ENCODE measurements at regions not wholly inside any gene's neighbourhood (a gene's known extent, or its start where the extent isn't known, plus 50 kb on each side); places are given as distances from the start of the nearest gene placed in this dataset.
"Not testable (repeated sequence)": the region's sequence is repeated elsewhere in the genome, so short reads cannot be mapped to it uniquely, and the experiment has no call there.

DNA sequence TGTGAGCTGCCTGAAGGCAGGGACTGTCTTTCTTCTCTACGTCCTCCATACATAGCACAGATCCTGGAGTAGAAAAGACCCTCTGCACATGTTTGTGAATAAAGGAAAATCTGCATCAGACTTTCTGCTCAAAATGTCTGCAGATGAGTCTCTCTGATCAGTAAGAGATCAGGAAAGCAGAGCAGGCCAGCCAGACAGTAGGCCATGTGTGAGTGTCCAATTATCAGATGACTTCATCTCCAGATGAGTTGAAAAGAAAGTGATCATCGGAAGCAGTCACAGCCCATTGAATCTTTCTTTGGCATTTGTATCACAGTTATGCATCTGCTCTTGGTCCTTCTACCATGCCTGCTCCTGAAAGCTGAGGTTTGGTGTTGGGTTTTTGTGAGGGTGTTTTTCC lies 298.7 kb upstream of the NCAM1 start:
- no peak overlapping the region for H3K27ac Mint-ChIP-seq
- ATAC-seq (ENCODE audit: low read depth in 2 of 2): no peak
- H3K9me3 Mint-ChIP-seq: peaks cover 0 to 4% (median 0%) of the 10 kb centered on the region in 7 donors
- no peaks in the 10 kb centered on the region for H3K36me3 Mint-ChIP-seq
- DNase-seq: no peak
- peaks cover 4 to 15% (median 5%) of the 10 kb centered on the region in 3 donors for H3K27me3 Mint-ChIP-seq
- H3K4me3 Mint-ChIP-seq: no peak overlapping the region
- H3K4me1 Mint-ChIP-seq: no peaks in the 10 kb centered on the region

DNA sequence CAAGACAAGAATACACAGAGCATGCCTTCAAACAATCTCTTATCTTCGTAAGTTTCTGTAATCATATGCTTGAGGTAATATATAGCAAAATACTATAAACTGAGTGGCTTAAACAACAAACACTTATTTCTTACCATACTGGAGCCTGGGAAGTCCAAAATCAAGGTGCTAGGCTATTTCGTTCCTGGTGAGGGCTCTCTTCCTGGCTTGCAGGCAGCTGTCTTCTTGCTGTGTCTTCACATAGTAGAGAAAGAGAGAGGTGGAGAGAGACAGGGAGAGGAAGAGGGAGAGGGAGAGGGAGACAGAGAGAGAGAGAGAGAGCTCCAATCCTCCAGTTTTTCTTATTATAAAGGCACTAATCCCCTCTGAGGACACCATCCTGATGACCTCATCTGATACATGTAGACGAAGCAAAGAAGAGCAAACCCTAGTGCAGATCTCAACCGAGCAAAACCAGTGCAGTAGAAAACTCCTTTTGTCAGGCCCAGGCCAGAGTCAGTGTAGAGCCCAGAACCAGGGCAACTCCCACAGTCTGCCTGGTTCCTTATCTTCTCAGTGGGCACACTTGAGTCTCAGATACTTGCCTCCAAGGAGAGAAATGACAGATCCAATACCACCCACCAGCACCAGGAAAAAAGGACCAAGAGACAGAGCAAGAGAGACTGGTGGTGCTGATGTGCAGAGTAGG lies 297.1 kb upstream of the NCAM1 start:
- Mint-ChIP-seq H3K27ac (peak overlapping the region in 1 of 6 donors; percentile 7), H3K36me3 (no peaks in the 10 kb centered on the region), H3K27me3 (peaks cover 0 to 8% (median 5%) of the 10 kb centered on the region in 3 donors), H3K9me3 (peaks cover 0 to 4% (median 0%) of the 10 kb centered on the region in 7 donors), H3K4me3 (no peak overlapping the region), H3K4me1 (no peaks in the 10 kb centered on the region)
- DNase-seq (no peak), ATAC-seq (ENCODE audit: low read depth in 2 of 2) (no peak)

DNA sequence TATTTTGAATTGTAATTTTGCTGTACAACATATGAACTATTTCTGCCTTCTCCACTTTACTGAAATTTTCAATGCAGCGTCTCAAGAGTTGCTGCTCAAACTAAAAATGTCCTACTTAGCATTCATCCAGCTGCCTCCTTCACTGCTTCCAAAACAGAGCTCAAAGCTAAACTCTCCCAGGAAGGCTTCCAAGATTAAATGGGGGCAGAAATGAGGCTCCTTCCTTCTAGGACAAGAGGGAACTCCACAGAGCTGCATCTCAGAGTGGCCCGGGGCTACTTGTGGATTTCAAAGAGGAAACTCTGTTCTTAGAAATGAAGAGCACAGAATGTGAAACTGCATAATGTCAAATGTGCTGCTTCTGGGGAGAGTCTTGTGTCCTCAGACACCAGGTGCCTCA lies 295.9 kb upstream of the NCAM1 start:
- H3K4me1 Mint-ChIP-seq: no peaks in the 10 kb centered on the region
- no peak overlapping the region for H3K27ac Mint-ChIP-seq
- DNase-seq (no peak), ATAC-seq (ENCODE audit: low read depth in 2 of 2) (no peak)
- H3K9me3 Mint-ChIP-seq: peaks cover 0 to 4% (median 0%) of the 10 kb centered on the region in 7 donors
- H3K36me3 Mint-ChIP-seq: no peaks in the 10 kb centered on the region
- no peak overlapping the region for H3K4me3 Mint-ChIP-seq
- H3K27me3 Mint-ChIP-seq: peaks cover 4 to 6% (median 5%) of the 10 kb centered on the region in 3 donors

DNA sequence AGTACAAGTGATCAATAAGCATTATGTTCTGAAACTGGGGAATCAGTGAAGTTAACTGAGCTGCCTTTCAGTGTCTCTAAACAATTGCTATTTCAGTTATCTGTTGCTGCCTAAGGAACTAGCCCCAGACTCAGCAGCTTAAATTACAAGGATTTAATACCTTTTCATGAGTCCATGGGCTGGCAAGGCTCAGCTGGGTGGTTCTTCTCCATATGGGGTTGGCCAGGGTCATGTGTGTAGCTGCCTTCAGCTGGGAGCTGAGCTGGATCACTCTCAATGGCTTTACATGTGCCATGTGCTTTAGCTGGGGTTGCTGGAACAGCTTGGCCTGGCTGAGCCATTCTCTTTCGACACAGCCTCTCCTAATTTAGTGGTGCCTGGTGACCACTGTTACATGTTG lies 295.0 kb upstream of the NCAM1 start:
- H3K27me3 Mint-ChIP-seq: peaks cover 4 to 6% (median 5%) of the 10 kb centered on the region in 3 donors
- H3K4me1 Mint-ChIP-seq: no peaks in the 10 kb centered on the region
- ATAC-seq (ENCODE audit: low read depth in 2 of 2): no peak
- peaks cover 0 to 4% (median 0%) of the 10 kb centered on the region in 7 donors for H3K9me3 Mint-ChIP-seq
- no peak overlapping the region for H3K4me3 Mint-ChIP-seq
- H3K36me3 Mint-ChIP-seq: no peaks in the 10 kb centered on the region
- DNase-seq: no peak
- H3K27ac Mint-ChIP-seq: no peak overlapping the region

DNA sequence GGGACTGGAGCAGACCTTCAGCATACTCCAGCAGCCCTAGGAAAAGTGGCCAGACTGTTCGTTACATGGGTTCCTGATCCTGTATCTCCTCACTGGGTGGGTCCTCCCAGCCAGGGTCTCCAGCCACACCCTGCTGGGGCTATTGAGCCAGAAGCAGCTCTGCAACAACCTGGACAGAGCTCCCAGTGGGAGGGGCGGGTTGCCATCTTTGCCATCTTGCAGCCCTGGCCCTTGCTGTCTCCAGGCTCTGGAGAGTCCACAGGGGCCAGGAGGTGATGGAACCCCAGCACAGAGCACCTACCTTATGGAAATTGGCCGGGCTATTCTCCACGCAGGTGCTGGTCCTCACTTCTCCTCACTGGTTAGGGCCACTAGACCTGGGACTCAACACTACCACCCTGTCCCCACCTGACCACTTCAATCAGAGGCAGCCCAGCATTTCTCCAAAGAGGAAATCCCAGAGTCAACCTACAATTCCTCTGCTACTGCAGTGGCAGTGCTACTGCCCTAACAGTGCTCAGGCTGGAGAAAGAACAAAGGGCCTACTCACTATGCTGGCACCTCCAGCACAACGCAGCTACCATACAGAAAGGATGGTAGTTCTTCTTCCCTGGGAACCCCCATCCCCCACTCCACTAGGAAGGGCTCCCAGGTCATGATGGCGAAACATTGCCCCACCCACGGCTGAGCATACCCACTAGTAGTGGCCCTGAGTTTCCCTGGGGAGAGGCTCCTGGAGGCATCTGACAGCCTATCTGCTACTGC lies 290.2 kb upstream of the NCAM1 start:
- Mint-ChIP-seq H3K27ac (no peak overlapping the region), H3K27me3 (peaks cover 0 to 6% (median 4%) of the 10 kb centered on the region in 3 donors), H3K9me3 (peaks cover 0 to 20% (median 6%) of the 10 kb centered on the region in 7 donors), H3K4me1 (no peaks in the 10 kb centered on the region), H3K36me3 (no peaks in the 10 kb centered on the region), H3K4me3 (no peak overlapping the region)
- ATAC-seq (ENCODE audit: low read depth in 2 of 2): no peak
- no peak for DNase-seq

DNA sequence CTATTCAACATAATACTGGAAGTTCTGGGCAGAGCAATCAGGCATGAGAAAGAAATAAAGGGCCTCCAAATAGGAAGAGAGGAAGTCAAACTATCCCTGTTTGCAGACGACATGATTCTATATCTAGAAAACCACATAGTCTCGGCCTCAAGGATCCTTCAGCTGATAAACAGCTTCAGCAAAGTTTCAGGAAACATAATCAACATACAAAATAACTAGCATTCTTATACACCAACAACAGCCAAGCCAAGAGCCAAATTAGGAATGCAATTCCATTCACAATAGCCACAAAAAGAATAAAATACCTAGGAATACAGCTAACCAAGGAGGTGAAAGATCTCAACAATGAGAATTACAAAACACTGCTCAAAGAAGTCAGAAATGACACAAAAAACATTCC lies 287.8 kb upstream of the NCAM1 start:
- H3K27ac Mint-ChIP-seq; DNase-seq; ATAC-seq (ENCODE audit: low read depth in 2 of 2): not testable (repeated sequence)

DNA sequence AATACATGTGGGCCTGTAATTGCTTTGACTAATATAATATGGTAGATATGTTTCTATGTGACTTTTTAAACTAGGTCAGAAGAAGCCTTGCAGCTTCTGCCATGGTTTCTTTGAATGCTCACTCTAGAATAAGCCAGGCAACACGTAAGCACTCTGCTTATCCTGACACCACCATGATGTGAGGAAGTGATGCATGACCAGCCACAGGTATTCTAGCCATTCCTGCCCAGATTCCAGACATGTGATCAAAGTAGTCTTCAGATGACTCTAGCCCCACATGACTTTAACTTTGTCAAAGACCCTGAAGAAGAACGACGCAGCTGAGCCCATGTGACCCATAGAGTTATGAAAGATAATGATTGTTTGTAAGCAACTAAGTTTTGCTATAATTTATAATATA lies 276.1 kb upstream of the NCAM1 start:
- peaks cover 0 to 16% (median 3%) of the 10 kb centered on the region in 7 donors for H3K9me3 Mint-ChIP-seq
- H3K36me3 Mint-ChIP-seq: no peaks in the 10 kb centered on the region
- H3K27me3 Mint-ChIP-seq: peaks cover 0 to 13% (median 4%) of the 10 kb centered on the region in 3 donors
- DNase-seq (no peak), ATAC-seq (ENCODE audit: low read depth in 2 of 2) (no peak)
- no peaks in the 10 kb centered on the region for H3K4me1 Mint-ChIP-seq
- H3K27ac Mint-ChIP-seq: no peak overlapping the region
- H3K4me3 Mint-ChIP-seq: no peak overlapping the region

More for the DNA sequence above, 287.8 kb upstream of the NCAM1 start:
- H3K36me3 Mint-ChIP-seq, H3K4me3 Mint-ChIP-seq, H3K27me3 Mint-ChIP-seq, H3K4me1 Mint-ChIP-seq: not testable (repeated sequence)
- H3K9me3 Mint-ChIP-seq: peaks cover 0 to 20% (median 6%) of the 10 kb centered on the region in 7 donors

DNA sequence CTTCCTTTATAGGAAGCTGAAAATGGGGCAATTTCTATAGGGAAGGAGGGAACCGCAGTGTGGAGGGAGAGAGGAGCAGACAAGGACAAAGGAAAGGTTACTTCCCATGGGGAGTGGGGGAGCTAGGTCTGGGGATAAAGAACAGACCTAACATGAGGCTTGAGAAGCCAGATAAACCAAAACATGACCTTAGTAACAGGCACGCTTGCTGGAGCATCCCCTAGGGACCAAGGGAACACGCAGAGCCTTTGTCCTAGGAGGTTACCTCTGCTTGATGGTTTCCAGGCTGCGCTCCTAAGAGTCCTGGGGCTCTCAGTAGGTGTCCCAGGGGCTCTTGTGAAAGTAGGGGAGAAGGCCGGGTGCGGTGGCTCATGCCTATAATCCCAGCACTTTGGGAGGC lies 271.4 kb upstream of the NCAM1 start:
- peaks cover 0 to 13% (median 4%) of the 10 kb centered on the region in 3 donors for H3K27me3 Mint-ChIP-seq
- ATAC-seq (ENCODE audit: low read depth in 2 of 2): no peak
- H3K9me3 Mint-ChIP-seq: peaks cover 0 to 4% (median 0%) of the 10 kb centered on the region in 7 donors
- H3K4me1 Mint-ChIP-seq: no peaks in the 10 kb centered on the region
- H3K27ac Mint-ChIP-seq: no peak overlapping the region
- no peak overlapping the region for H3K4me3 Mint-ChIP-seq
- DNase-seq: no peak
- H3K36me3 Mint-ChIP-seq: no peaks in the 10 kb centered on the region

DNA sequence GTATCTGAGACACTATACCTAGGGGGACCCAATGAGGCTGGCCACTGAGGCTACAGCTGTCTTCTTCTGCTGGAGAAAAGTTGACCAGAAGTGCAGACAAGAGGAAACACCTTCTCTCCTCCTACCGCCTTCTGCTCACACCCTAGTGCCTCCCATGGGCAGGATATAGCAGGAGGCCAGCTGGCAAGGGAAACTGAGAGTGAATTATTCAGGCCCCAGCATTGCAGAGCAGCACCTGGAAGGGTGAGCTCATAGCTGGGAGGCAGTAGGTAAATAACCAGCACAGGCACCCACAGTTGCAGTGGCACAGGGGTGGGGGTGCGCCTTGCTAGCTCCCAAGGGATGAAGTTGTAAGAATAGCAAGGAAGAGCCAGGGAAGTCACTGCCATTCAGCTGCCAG lies 267.4 kb upstream of the NCAM1 start:
- peaks cover 4 to 12% (median 8%) of the 10 kb centered on the region in 3 donors for H3K27me3 Mint-ChIP-seq
- ATAC-seq (ENCODE audit: low read depth in 2 of 2) (no peak), DNase-seq (no peak)
- H3K36me3 Mint-ChIP-seq: no peaks in the 10 kb centered on the region
- no peaks in the 10 kb centered on the region for H3K4me1 Mint-ChIP-seq
- H3K4me3 Mint-ChIP-seq: no peak overlapping the region
- H3K9me3 Mint-ChIP-seq: peaks cover 0 to 5% (median 0%) of the 10 kb centered on the region in 7 donors
- H3K27ac Mint-ChIP-seq: no peak overlapping the region

DNA sequence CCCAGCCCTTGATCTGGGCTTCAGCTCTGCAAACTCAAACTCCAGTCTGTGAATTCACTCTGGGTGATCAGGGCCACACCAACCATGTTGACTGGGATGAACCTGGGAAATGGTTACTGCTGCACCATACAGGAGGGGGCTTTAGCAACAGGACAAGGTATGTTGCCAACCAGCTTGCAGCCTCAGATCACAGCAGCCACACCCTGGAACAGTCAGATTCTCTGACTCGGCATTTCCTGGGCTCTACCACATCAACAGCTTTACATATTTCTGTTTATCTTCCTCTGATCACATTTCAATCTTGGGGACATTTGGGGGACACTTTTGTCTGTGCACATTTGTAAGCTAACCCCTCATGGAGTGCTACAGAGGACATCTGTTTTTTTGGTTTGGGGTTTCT lies 267.0 kb upstream of the NCAM1 start:
- no peak overlapping the region for H3K27ac Mint-ChIP-seq
- peaks cover 4 to 10% (median 8%) of the 10 kb centered on the region in 3 donors for H3K27me3 Mint-ChIP-seq
- peaks cover 0 to 5% (median 0%) of the 10 kb centered on the region in 7 donors for H3K9me3 Mint-ChIP-seq
- H3K4me1 Mint-ChIP-seq: no peaks in the 10 kb centered on the region
- no peak overlapping the region for H3K4me3 Mint-ChIP-seq
- ATAC-seq (ENCODE audit: low read depth in 2 of 2) (no peak), DNase-seq (no peak)
- H3K36me3 Mint-ChIP-seq: no peaks in the 10 kb centered on the region

DNA sequence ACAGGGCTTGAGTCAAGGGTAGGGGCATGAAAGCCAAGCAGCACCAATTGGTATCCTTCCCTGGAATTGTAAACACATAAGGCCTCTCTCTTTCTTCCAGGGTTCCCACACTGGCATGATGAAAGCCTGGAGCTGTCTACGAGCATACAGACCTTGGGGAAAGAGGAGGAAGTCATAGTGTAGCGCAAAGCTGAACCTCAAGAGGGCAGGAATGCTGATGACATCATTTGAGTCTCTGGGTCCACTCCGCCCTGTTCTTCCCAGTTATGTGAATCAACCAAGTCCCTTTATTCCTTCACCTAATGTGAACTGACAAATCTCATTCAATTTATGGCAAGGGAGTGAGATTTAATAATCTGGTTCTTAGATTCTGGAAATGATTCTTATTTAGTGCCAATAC lies 266.4 kb upstream of the NCAM1 start:
- Mint-ChIP-seq H3K36me3 (no peaks in the 10 kb centered on the region), H3K4me1 (no peaks in the 10 kb centered on the region), H3K4me3 (no peak overlapping the region), H3K27ac (no peak overlapping the region), H3K27me3 (peaks cover 0 to 10% (median 8%) of the 10 kb centered on the region in 3 donors), H3K9me3 (peaks cover 0 to 5% (median 0%) of the 10 kb centered on the region in 7 donors)
- DNase-seq (no peak), ATAC-seq (ENCODE audit: low read depth in 2 of 2) (no peak)

DNA sequence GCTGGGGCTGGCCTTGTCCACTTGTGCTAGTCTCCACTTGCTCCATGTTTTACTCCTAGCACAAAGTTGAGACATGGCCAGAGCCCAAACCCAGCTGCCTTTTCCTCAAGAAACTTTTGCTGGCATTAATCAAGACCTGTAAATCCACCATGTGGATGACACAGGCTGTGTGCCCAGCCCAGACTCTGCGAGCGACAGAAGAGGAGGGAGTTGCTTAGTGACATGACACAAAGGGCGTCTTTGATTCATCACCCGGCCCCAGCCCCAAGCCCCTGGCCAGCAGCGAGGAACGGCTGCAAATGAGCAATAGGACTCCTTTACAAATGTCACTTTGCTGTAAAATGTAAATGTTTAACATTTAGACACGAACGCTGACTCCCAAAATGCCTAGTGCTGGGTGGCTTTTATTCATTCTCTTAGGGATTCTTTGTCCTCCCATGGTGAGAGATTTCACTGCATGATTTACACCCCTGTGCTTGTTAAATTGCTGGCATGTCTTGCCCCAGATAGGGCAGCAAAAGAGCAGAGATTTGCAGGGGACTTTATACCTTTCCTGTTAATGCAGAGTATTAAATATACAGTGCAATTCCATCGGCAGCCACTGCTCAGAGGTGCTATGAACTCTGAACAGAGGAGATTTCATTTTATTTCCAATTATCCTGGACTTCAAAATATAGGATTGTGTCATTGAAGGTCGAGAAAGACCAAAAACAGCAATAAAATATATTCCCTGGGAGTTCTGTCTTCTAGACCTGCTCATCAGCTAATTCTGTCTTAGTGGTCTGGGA lies 263.6 kb upstream of the NCAM1 start:
- no peak overlapping the region for H3K4me3 Mint-ChIP-seq
- ATAC-seq (ENCODE audit: low read depth in 2 of 2) (no peak), DNase-seq (no peak)
- H3K9me3 Mint-ChIP-seq: peaks cover 0 to 9% (median under 1%) of the 10 kb centered on the region in 7 donors
- peaks cover 4 to 10% (median 8%) of the 10 kb centered on the region in 3 donors for H3K27me3 Mint-ChIP-seq
- no peak overlapping the region for H3K27ac Mint-ChIP-seq
- H3K36me3 Mint-ChIP-seq: peaks cover 0 to 3% of the 10 kb centered on the region in 2 donors
- H3K4me1 Mint-ChIP-seq: no peaks in the 10 kb centered on the region

DNA sequence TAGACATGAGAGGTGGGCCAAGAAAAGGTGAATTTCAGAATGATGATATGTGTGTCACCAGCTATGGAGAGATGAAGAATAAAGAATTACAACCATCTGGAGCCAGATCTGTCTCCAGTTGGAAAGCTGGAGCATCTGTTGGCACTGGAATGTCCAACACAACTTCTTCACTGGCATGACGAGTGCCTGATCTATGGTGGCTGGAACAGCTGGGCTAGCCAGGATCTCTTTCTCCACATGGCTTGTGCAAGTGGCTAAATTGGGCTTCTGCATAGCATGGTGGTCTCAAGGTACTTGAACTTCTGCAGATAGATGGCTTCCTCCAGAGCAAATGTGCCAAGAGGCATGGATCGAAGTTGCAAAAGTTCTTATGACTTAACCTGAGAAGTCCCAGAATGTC lies 256.1 kb upstream of the NCAM1 start:
- peaks cover under 1 to 7% of the 10 kb centered on the region in 2 donors for H3K36me3 Mint-ChIP-seq
- H3K9me3 Mint-ChIP-seq: peaks cover 5 to 31% (median 10%) of the 10 kb centered on the region in 7 donors
- H3K27me3 Mint-ChIP-seq: peaks cover 4 to 18% (median 8%) of the 10 kb centered on the region in 3 donors
- ATAC-seq (ENCODE audit: low read depth in 2 of 2): no peak
- DNase-seq: no peak
- H3K27ac Mint-ChIP-seq: no peak overlapping the region
- no peak overlapping the region for H3K4me3 Mint-ChIP-seq
- H3K4me1 Mint-ChIP-seq: no peaks in the 10 kb centered on the region

Data from naive B cell (primary cell).